ENCODE measurements at regions not wholly inside any gene's neighbourhood (a gene's known extent, or its start where the extent isn't known, plus 50 kb on each side); places are given as distances from the start of the nearest gene placed in this dataset.

- no peak for TF ChIP-seq CTCF (conservative IDR thresholded peaks at IDR 0.05; ENCODE audit: low read depth, low read length)
- TF ChIP-seq EZH2 (IDR thresholded peaks at IDR 0.05; ENCODE audit: low read length, unreplicated experiment), result no peak
- no peak for TF ChIP-seq EZH2phosphoT487 (IDR thresholded peaks at IDR 0.05; ENCODE audit: borderline replicate concordance, low read length)
These were observed 565.2 kb upstream of the STXBP6 start for GRCh38 chr14:25615174-25615573.

Data from PC-3 (cell line).